HG02840 (cell line): ENCODE measurements at regions not wholly inside any gene's neighbourhood (a gene's known extent, or its start where the extent isn't known, plus 50 kb on each side); places are given as distances from the start of the nearest gene placed in this dataset.
"Not testable (repeated sequence)": the region's sequence is repeated elsewhere in the genome, so short reads cannot be mapped to it uniquely, and the experiment has no call there.

Source experiments
- ATAC-seq: cut with Tn5 transposase; IDR thresholded peaks from one replicate; pipeline ENCODE4 v1.9.1; 2021; ENCODE audit warnings: mild to moderate bottlenecking, moderate library complexity, moderate number of reproducible peaks; ENCODE audit not compliant: unreplicated experiment, low FRiP score

- no peak for ATAC-seq
Measured at GRCh38 chr1:196091397-196092135, 516.7 kb downstream of the KCNT2 start.

DNA sequence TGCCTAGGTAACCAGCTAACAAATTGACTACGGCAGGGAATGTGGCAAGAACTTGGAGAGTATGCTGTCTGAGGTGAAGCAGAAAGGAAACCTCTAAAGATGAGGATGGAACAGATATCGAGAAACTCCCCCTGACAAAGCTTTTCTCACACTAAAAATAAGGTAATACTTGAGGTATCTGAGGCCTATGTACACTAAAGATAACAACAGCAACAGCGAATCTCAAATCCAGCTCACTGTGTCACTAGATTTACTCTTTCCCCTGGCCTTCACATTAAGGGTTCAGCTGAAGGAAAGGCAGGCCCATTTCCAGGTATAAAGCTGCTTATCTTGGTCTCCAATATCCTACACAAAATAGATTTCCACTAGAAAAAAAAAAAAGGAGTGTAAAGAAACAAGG lies 518.0 kb downstream of the KCNT2 start:
- ATAC-seq = no peak

GRCh38 chr1:196088541-196088940 lies 519.7 kb downstream of the KCNT2 start:
- ATAC-seq = no peak

DNA sequence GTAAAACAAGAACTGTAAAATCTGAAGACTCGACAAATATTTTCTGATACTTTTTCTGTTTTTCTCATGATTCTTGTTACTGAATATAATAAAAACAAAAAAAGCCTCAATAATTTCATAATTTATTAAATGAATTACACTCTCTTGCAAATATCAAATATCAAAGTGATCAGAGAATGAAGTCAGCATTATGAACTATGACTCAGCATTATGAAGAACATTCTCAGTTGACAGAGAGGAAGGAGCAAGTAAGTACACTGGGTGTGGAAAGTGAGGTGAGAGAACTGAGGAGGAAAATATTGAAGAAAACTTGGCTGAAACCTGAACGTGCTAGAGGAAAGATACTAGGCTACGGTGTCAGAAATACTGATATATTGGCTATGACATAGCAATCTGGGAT lies 529.5 kb downstream of the KCNT2 start:
- ATAC-seq = no peak

DNA sequence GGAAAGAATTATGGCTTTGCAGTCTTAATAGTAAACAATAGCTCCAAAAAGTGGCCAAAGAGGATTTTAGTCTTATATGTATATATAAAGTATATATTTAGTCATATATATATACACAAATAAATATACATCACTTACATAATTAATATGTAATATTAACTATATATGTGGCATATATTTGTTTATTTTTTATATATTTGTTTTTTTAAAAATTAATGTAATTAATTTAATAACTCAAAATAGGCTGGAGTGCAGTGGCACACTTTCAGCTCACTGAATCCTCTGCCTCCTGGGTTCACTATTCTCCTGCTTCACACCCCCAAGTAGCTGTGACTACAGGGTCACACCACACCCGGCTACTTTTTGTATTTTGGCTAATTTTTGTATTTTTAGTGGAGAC lies 532.6 kb downstream of the KCNT2 start:
- no peak for ATAC-seq

- ATAC-seq = no peak
Measured at GRCh38 chr1:196074182-196074581, 534.1 kb downstream of the KCNT2 start.

DNA sequence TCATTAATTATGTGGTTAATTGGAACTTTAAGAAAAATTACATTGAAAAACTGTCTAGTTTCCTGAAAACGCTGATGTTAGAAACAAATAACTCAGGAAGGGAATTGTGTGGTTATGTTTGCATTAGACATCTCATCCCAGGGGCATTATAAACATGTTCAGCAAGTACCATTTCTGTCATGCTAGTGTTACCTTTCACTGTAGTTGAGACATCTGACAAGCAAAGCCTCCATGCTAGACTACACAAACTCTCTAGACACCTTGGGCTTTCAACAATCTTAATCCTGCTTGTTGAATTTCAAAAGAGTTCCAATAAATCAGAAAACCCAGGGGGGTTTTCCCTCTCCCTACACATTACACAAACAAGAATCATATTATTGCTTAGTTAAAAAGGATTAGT lies 536.8 kb downstream of the KCNT2 start:
- ATAC-seq = no peak

- ATAC-seq = no peak
Measured at GRCh38 chr1:196070940-196071339, 537.3 kb downstream of the KCNT2 start.

DNA sequence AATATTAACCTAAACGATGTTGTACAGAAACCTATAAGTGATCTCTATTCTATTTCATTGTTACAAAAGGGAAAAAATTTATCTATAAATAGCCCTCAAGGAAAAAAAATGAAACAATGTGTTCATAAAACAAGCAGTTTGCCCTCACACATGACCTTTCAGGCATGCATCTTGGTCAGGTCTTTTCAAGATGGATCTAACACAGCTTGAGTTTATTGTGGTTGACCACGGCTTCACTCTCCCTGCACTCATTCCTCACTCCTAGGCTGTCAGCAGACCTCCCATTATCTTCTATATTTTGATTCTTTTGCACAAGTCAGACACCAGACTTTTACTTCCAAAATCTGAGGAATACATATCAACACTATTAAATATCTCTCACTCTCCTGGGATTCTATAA lies 544.3 kb downstream of the KCNT2 start:
- ATAC-seq = no peak

GRCh38 chr1:196063294-196063693 lies 544.9 kb downstream of the KCNT2 start:
- no peak for ATAC-seq

DNA sequence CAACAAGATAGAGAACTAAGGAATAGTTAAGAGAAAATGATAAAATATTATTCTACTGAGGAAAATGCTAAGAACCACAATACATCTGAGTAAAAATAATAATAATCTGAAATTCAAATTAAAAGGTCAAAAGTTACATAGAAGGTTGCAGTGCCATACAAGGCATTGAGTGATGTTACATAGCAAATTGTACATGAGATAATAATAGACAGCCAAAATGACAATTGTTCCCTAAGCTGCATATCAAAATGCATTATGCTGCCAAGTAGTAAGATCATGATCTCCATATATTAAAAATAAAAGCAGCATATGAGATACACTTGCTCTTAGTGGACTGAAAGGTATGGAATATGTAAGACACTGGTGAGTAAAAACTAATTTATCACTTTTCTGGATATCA lies 547.7 kb downstream of the KCNT2 start:
- ATAC-seq = no peak

- ATAC-seq = no peak
Measured at GRCh38 chr1:196059210-196059609, 549.0 kb downstream of the KCNT2 start.

DNA sequence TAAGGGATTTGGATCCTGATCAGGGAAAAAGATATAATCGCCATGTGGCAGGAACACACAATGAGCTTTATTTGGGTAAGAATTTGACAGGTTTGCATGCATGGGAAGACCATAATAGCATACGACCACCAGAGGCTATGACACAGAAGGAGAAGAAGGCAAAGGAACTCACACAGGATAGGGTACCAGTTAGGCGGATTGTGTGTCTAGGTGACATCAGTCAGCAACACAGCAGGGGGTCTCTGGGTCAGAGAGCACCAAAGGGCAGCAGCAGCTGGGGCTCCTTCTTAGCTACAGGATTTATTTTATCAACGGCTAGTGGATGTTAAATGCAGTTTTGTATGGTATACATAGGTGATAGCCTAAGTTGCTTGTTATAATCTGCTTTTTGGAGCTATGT lies 551.3 kb downstream of the KCNT2 start:
- ATAC-seq = no peak

- no peak for ATAC-seq
Measured at GRCh38 chr1:196049407-196049806, 558.8 kb downstream of the KCNT2 start.

- no peak for ATAC-seq
Measured at GRCh38 chr1:196043268-196043667, 565.0 kb downstream of the KCNT2 start.

DNA sequence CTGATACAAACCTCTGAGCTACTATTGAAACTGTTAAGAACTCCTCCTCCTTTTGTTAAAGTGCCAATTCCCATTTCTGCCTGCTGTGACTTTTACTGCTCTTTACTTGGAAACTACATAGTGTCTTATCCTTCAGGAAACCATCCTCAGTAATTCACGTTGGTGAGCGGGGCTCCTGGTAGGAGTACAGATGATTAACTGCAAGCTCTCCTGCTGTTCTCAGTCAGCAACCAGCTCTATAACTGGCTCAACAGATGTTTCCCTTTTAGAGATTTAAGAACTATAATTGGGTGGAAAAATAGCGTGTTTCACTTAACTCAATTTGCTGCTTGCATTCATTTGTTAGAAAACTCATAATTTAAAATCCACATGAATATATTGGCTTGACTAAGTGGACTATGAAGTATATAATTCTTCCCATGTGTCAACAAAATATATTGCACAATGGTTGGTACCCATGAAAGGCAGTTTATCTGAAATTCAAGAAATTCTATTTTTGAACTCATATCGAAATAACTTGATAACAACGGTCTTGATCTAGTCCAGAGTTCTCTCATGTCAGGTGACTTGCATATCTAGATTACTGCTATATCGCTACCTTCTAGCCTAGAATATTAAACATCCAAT lies 574.0 kb downstream of the KCNT2 start:
- ATAC-seq = no peak

- ATAC-seq = not testable (repeated sequence)
Measured at GRCh38 chr1:196031387-196031786, 576.9 kb downstream of the KCNT2 start.

GRCh38 chr1:196030455-196030854 lies 577.8 kb downstream of the KCNT2 start:
- no peak for ATAC-seq

DNA sequence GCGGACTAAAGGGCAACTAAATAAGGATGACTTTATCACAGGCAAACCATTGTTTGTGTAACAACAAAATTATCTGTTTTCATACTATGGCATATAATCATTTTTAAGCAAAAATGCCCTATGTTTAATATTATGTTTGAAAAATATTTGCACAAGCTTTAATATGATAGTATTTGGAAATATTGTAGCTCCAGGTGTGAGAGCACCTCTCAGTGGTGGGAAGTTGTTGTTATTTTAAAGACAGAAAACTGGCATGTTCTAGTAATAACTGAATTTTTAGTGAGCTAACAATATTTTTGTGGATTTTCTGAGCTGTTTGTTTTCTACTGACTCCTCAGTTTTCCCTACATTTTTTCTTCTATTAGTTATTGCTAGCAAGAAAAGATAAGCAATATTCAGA lies 578.8 kb downstream of the KCNT2 start:
- no peak for ATAC-seq

DNA sequence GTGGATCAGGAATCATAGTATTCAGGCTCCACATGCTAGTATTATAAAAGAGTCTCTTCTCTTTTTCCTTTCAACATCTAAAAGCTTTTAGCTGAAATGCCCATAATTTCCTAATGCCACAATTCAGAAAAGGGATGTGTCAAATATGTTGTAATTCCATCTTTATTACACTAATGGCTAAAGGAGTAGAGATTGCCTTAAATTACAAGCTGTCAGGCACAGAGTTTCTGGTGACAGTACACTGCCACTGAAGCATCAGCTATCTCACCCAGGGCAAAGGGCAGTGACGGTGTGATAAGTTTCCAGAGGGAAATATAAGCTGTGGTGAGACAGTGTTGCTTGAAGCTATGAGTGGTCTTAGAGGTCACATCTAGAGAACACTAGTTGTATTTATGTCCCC lies 581.1 kb downstream of the KCNT2 start:
- no peak for ATAC-seq

DNA sequence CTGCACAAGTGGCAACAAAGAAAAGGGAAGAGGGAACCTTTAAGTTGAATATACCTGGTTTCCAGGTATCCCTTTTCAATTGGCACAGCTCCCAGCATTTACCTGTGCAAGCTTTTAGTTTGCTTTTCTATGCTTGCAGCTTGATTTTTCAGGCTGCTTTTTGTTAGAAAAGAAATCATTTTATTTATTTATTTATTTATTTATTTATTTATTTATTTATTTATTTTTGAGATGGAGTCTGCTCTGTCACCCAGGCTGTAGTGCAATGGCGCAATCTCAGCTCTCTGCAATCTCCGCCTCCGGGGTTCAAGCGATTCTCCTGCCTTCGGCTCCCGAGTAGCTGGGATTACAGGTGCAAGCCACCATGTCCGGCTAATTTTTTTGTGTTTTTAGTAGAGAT lies 587.1 kb downstream of the KCNT2 start:
- not testable (repeated sequence) for ATAC-seq

GRCh38 chr1:196009362-196009761 lies 598.9 kb downstream of the KCNT2 start:
- no peak for ATAC-seq
